GM23338 (cell line): ENCODE measurements at regions not wholly inside any gene's neighbourhood (a gene's known extent, or its start where the extent isn't known, plus 50 kb on each side); places are given as distances from the start of the nearest gene placed in this dataset.

ENCODE experiments used
- EZH2 ChIP-seq: fragments of 200-600 bp; sonication (generic); IDR thresholded peaks from one replicate; pipeline ENCODE4 v1.8.0; 2017; ENCODE audit warnings: antibody characterized with exemption, mild to moderate bottlenecking, low read depth; ENCODE audit not compliant: unreplicated experiment
- POLR2AphosphoS5 ChIP-seq: IDR thresholded peaks from 2 replicates; pipeline ENCODE4 v1.6.1; 2016; ENCODE audit warnings: antibody characterized with exemption, low read depth
- TF ChIP-seq, protein P1 (sequence below), 2 experiments: fragments of 200-600 bp in 1 of 2; sonication (generic) in 1 of 2; conservative IDR thresholded peaks; 2 replicates each; pipeline versions ENCODE4 v1.5.1 to v1.6.1; 2016 to 2017; ENCODE audit warnings: antibody characterized with exemption in 2 of 2, low read depth in 2 of 2, mild to moderate bottlenecking in 2 of 2, moderate library complexity in 1 of 2

- TF ChIP-seq POLR2AphosphoS5 (no peak), EZH2 (no peak)
- TF ChIP-seq, protein P1, sequence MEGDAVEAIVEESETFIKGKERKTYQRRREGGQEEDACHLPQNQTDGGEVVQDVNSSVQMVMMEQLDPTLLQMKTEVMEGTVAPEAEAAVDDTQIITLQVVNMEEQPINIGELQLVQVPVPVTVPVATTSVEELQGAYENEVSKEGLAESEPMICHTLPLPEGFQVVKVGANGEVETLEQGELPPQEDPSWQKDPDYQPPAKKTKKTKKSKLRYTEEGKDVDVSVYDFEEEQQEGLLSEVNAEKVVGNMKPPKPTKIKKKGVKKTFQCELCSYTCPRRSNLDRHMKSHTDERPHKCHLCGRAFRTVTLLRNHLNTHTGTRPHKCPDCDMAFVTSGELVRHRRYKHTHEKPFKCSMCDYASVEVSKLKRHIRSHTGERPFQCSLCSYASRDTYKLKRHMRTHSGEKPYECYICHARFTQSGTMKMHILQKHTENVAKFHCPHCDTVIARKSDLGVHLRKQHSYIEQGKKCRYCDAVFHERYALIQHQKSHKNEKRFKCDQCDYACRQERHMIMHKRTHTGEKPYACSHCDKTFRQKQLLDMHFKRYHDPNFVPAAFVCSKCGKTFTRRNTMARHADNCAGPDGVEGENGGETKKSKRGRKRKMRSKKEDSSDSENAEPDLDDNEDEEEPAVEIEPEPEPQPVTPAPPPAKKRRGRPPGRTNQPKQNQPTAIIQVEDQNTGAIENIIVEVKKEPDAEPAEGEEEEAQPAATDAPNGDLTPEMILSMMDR (conservative IDR thresholded peaks at IDR 0.05; ENCODE audit: low read depth in 2 of 2): no peak
Observed at GRCh38 chr12:68483592-68484383, 126.9 kb upstream of the RAP1B start.
